MM.1S (cell line): ENCODE measurements at regions not wholly inside any gene's neighbourhood (a gene's known extent, or its start where the extent isn't known, plus 50 kb on each side); places are given as distances from the start of the nearest gene placed in this dataset.

ENCODE experiments used
- EZH2 ChIP-seq: fragments of 300-600 bp; sonication (generic); optimal IDR thresholded peaks from 2 replicates; pipeline ENCODE3; 2017; ENCODE audit warnings: low read depth, mild to moderate bottlenecking, antibody characterized with exemption, low read length, mixed read lengths
- TF ChIP-seq, protein P1 (sequence below): fragments of 300-600 bp; sonication (generic); IDR thresholded peaks from 2 replicates; pipeline ENCODE4 v1.5.1; 2016; ENCODE audit warnings: antibody characterized with exemption, low read length, mixed read lengths

DNA sequence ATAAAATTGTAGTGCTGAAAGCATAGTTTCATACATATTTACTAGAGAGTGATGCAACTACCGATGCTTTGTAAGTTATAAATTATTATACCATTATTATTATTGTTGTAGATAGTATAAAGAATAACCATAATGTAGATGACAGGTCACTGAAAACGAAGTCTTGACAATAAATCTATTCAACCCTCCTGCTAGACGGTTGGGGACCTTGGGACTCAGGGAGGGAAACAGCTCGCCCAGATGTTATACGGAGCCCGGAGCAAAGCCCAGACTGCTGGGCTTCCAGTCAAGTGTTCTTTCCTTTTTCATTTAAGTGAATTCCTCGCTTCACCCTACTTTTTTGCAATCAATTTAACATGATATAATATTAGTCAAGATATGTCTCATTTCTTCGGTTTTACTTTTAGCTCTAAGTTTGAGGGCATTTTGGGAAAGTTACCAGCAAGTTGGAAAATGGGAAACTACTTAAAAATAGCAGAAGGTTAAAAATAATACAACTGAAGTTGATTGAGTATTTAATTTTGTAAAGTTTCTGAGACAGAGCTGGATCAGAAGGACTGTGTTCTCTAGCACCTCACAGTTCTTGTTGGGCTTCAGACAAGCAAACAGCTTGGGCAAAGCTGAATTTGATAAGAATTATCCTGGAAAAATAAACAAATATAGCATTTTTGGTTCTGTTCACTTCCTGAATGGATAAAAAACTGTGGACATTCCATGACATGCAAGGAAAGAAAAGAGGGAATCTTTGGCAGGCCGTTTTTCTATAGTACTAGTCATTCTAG is 173.4 kb upstream of the TP63 start:
- TF ChIP-seq, protein P1, sequence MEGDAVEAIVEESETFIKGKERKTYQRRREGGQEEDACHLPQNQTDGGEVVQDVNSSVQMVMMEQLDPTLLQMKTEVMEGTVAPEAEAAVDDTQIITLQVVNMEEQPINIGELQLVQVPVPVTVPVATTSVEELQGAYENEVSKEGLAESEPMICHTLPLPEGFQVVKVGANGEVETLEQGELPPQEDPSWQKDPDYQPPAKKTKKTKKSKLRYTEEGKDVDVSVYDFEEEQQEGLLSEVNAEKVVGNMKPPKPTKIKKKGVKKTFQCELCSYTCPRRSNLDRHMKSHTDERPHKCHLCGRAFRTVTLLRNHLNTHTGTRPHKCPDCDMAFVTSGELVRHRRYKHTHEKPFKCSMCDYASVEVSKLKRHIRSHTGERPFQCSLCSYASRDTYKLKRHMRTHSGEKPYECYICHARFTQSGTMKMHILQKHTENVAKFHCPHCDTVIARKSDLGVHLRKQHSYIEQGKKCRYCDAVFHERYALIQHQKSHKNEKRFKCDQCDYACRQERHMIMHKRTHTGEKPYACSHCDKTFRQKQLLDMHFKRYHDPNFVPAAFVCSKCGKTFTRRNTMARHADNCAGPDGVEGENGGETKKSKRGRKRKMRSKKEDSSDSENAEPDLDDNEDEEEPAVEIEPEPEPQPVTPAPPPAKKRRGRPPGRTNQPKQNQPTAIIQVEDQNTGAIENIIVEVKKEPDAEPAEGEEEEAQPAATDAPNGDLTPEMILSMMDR: no peak
- TF ChIP-seq EZH2: no peak
